ENCODE measurements at regions not wholly inside any gene's neighbourhood (a gene's known extent, or its start where the extent isn't known, plus 50 kb on each side); places are given as distances from the start of the nearest gene placed in this dataset.

- no peak for DNase-seq
Measured at GRCh38 chr16:65998443-65998842, 368.0 kb upstream of the CDH5 start.

GRCh38 chr16:65994291-65994690, 372.2 kb upstream of the CDH5 start:
- no peak for DNase-seq

- DNase-seq: no peak
Measured at GRCh38 chr16:65991149-65991701, 375.3 kb upstream of the CDH5 start.

- no peak for DNase-seq
Measured at GRCh38 chr16:65989861-65990604, 376.5 kb upstream of the CDH5 start.

GRCh38 chr16:65988024-65988595, 378.4 kb upstream of the CDH5 start:
- no peak for DNase-seq

GRCh38 chr16:65984296-65984695, 382.2 kb upstream of the CDH5 start:
- DNase-seq: no peak

- DNase-seq: no peak
Measured at GRCh38 chr16:65981057-65981456, 385.4 kb upstream of the CDH5 start.

GRCh38 chr16:65975049-65975708, 391.3 kb upstream of the CDH5 start:
- DNase-seq: no peak

GRCh38 chr16:65967376-65967775, 399.1 kb upstream of the CDH5 start:
- DNase-seq: no peak

- no peak for DNase-seq
Measured at GRCh38 chr16:65965628-65966027, 400.9 kb upstream of the CDH5 start.

- no peak for DNase-seq
Measured at GRCh38 chr16:65964752-65965151, 401.7 kb upstream of the CDH5 start.

- DNase-seq: no peak
Measured at GRCh38 chr16:65961476-65962143, 404.9 kb upstream of the CDH5 start.

GRCh38 chr16:65959983-65960382, 406.5 kb upstream of the CDH5 start:
- no peak for DNase-seq

GRCh38 chr16:65958086-65958485, 408.4 kb upstream of the CDH5 start:
- no peak for DNase-seq

GRCh38 chr16:65956100-65956499, 410.4 kb upstream of the CDH5 start:
- DNase-seq: no peak

- no peak for DNase-seq
Measured at GRCh38 chr16:65954446-65954845, 412.0 kb upstream of the CDH5 start.

- DNase-seq: no peak
Measured at GRCh38 chr16:65950211-65950610, 416.3 kb upstream of the CDH5 start.

- no peak for DNase-seq
Measured at GRCh38 chr16:65948361-65948760, 418.1 kb upstream of the CDH5 start.

- no peak for DNase-seq
Measured at GRCh38 chr16:65947951-65948350, 418.5 kb upstream of the CDH5 start.

- no peak for DNase-seq
Measured at GRCh38 chr16:65945493-65945892, 421.0 kb upstream of the CDH5 start.

GRCh38 chr16:65944361-65944760, 422.1 kb upstream of the CDH5 start:
- DNase-seq: no peak

- DNase-seq: no peak
Measured at GRCh38 chr16:65940711-65941110, 425.8 kb upstream of the CDH5 start.

- no peak for DNase-seq
Measured at GRCh38 chr16:65938083-65938482, 428.4 kb upstream of the CDH5 start.

GRCh38 chr16:65937455-65937854, 429.0 kb upstream of the CDH5 start:
- no peak for DNase-seq
